Neuronal stem cell (in vitro differentiated cells): ENCODE measurements at regions not wholly inside any gene's neighbourhood (a gene's known extent, or its start where the extent isn't known, plus 50 kb on each side); places are given as distances from the start of the nearest gene placed in this dataset.

Experiments used
- DNase-seq: peaks from one replicate; pipeline ENCODE4 v3.0.0-alpha.2; 2013; ENCODE audit warnings: low spot score
- H2AFZ ChIP-seq: one replicate; pipeline ENCODE4 v1.6.1; 2013; ENCODE audit warnings: mild to moderate bottlenecking, low read length, inconsistent platforms
- H2AK5ac ChIP-seq: 2 replicates; pipeline ENCODE4 v1.6.1; 2013; ENCODE audit warnings: low read depth, mild to moderate bottlenecking, inconsistent platforms, low read length, moderate library complexity, mixed read lengths
- H2BK120ac ChIP-seq: 2 replicates; pipeline ENCODE4 v1.6.1; 2013; ENCODE audit warnings: low read depth, mild to moderate bottlenecking, inconsistent platforms, low read length, moderate library complexity, mixed read lengths
- H2BK12ac ChIP-seq: one replicate; pipeline ENCODE4 v1.6.1; 2013; ENCODE audit warnings: low read length, inconsistent platforms
- H2BK15ac ChIP-seq: 2 replicates; pipeline ENCODE4 v1.6.1; 2013; ENCODE audit warnings: mild to moderate bottlenecking, low read length, inconsistent platforms, mixed read lengths
- H2BK5ac ChIP-seq: one replicate; pipeline ENCODE4 v1.6.1; 2013; ENCODE audit warnings: inconsistent platforms, mild to moderate bottlenecking, low read length, moderate library complexity
- H3K14ac ChIP-seq: one replicate; pipeline ENCODE4 v1.6.1; 2013; ENCODE audit warnings: low read length, inconsistent platforms
- H3K18ac ChIP-seq: 2 replicates; pipeline ENCODE4 v1.6.1; 2013; ENCODE audit warnings: low read length, inconsistent platforms
- H3K23ac ChIP-seq: 2 replicates; pipeline ENCODE4 v1.6.1; 2013; ENCODE audit warnings: low read depth, mild to moderate bottlenecking, mixed read lengths, low read length, inconsistent platforms; ENCODE audit not compliant: poor library complexity
- H3K27ac ChIP-seq: replicated peaks from 3 replicates; pipeline ENCODE4 v1.5.1; 2013; ENCODE audit warnings: low read length, inconsistent platforms
- H3K27me3 ChIP-seq, 3 experiments: 2 replicates each; pipeline ENCODE4 v1.6.1; 2013; ENCODE audit warnings: low read length in 3 of 3, mild to moderate bottlenecking in 2 of 3, inconsistent platforms in 1 of 3, low read depth in 1 of 3, mixed read lengths in 1 of 3, moderate library complexity in 1 of 3; ENCODE audit not compliant: control insufficient read depth in 3 of 3, insufficient read depth in 3 of 3
- H3K36me3 ChIP-seq, 2 donors: replicated peaks in 1 of 2; 2 replicates each; pipeline ENCODE4 v1.6.1; 2013; ENCODE audit warnings: low read length in 2 of 2; ENCODE audit not compliant: control insufficient read depth in 2 of 2, insufficient read depth in 2 of 2
- H3K4ac ChIP-seq: 2 replicates; pipeline ENCODE4 v1.6.1; 2013; ENCODE audit warnings: inconsistent platforms, mild to moderate bottlenecking, low read length, moderate library complexity
- H3K4me1 ChIP-seq, 2 donors: 1 replicate in 1 of 2; 2 replicates in 1 of 2; pipeline ENCODE4 v1.6.1; 2013; ENCODE audit warnings: low read length in 2 of 2, low read depth in 1 of 2; ENCODE audit not compliant: control insufficient read depth in 2 of 2, insufficient read depth in 1 of 2
- H3K4me2 ChIP-seq: one replicate; pipeline ENCODE4 v1.6.1; 2013; ENCODE audit warnings: mild to moderate bottlenecking, low read length, inconsistent platforms; ENCODE audit not compliant: insufficient read depth, poor library complexity, severe bottlenecking
- H3K4me3 ChIP-seq, 2 donors: 2 replicates each; pipeline ENCODE4 v1.5.1; 2013; ENCODE audit warnings: low read length in 2 of 2, mild to moderate bottlenecking in 2 of 2, inconsistent platforms in 1 of 2, moderate library complexity in 1 of 2
- H3K79me1 ChIP-seq: one replicate; pipeline ENCODE4 v1.6.1; 2013; ENCODE audit warnings: low read depth, mild to moderate bottlenecking, inconsistent platforms, low read length, moderate library complexity
- H3K9ac ChIP-seq: one replicate; pipeline ENCODE4 v1.6.1; 2013; ENCODE audit warnings: mild to moderate bottlenecking, low read depth, low read length, inconsistent platforms; ENCODE audit not compliant: poor library complexity
- H3K9me3 ChIP-seq, 2 donors: replicated peaks in 1 of 2; 2 replicates each; pipeline versions ENCODE3 to v1.6.1; 2013; ENCODE audit warnings: low read length in 2 of 2, mild to moderate bottlenecking in 2 of 2, inconsistent platforms in 1 of 2, low read depth in 1 of 2, mixed read lengths in 1 of 2, moderate library complexity in 1 of 2; ENCODE audit not compliant: control insufficient read depth in 2 of 2, insufficient read depth in 1 of 2
- H4K8ac ChIP-seq: one replicate; pipeline ENCODE4 v1.6.1; 2013; ENCODE audit warnings: low read depth, mild to moderate bottlenecking, inconsistent platforms, low read length, moderate library complexity
- H4K91ac ChIP-seq: one replicate; pipeline ENCODE4 v1.6.1; 2013; ENCODE audit warnings: low read length, low read depth, mild to moderate bottlenecking, inconsistent platforms; ENCODE audit not compliant: poor library complexity
- WGBS, 2 donors: extraction: QIAGEN DNeasy Blood & Tissue Kit; methylation state at CpG; one replicate each; pipeline ENCODE4 v1.1.7; 2013; ENCODE audit warnings: missing lambda C conversion rate in 2 of 2, mixed read lengths in 1 of 2; ENCODE audit not compliant: insufficient read length in 2 of 2, insufficient replicate concordance in 1 of 2; ENCODE audit errors: extremely low coverage in 2 of 2; 5-methylcytosine and 5-hydroxymethylcytosine counted together

DNA sequence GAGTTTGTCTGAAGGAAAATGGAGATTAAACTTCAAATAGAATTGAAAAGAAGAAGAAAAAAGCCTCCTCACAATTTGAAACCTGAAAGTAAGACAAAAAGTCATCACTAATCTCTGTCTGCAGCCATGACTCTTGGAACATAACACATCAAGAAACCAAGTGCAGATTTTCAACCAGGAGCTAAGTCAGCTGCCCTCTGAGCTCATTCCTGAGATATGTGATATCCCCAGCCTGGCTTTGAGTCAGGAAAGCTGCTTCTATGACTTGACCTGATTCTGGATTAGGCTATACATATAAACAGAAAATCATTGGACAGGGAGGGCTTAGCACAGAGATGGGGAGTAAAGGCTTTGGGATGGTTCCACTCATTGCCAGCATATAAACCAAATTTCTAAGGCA is 891.4 kb downstream of the TFAP2A start:
- no peak overlapping the region for H2BK5ac ChIP-seq
- no peak overlapping the region for H3K27ac ChIP-seq
- H3K27me3 ChIP-seq, result no peaks in the 10 kb centered on the region
- no peak overlapping the region for H3K14ac ChIP-seq
- H3K4me3 ChIP-seq, result no peak overlapping the region
- no peaks in the 10 kb centered on the region for H3K4me1 ChIP-seq
- H3K4ac ChIP-seq, result no peak overlapping the region
- no peak overlapping the region for H4K8ac ChIP-seq
- no peak overlapping the region for H4K91ac ChIP-seq
- no peak overlapping the region for H2BK15ac ChIP-seq
- no peak overlapping the region for H2BK120ac ChIP-seq
- H2AK5ac ChIP-seq, result no peak overlapping the region
- H3K4me2 ChIP-seq, result no peak overlapping the region
- no peak overlapping the region for H3K18ac ChIP-seq
- no peaks in the 10 kb centered on the region for H3K9me3 ChIP-seq
- no peak overlapping the region for H2BK12ac ChIP-seq
- H2AFZ ChIP-seq, result peak overlapping the region; percentile 10
- no peaks in the 10 kb centered on the region for H3K36me3 ChIP-seq
- no peaks in the 10 kb centered on the region for H3K79me1 ChIP-seq
- H3K9ac ChIP-seq, result no peak overlapping the region
- H3K23ac ChIP-seq, result no peak overlapping the region
- DNase-seq, result no peak

DNA sequence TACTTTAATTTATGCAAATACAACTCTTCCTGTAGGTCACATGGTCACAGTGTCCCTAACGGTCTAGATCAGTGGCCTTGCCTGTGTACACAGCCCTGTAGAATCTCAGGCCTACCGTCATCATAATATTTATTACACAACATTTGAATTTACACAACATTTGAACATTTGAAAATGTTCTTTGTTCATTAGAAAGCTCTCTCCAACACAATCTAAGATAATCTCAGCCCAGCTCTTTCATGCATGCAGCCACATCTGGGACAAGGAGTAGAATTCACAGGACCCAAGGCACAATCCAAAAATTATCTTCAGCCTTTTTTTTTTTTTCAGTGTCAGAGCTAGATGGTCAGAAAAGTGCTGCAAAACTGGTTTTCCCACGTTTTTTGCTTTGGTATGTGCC is 892.8 kb downstream of the TFAP2A start:
- no peak overlapping the region for H3K4me2 ChIP-seq
- H3K27me3 ChIP-seq, result no peaks in the 10 kb centered on the region
- no peak overlapping the region for H4K91ac ChIP-seq
- no peak overlapping the region for H4K8ac ChIP-seq
- no peak overlapping the region for H2BK15ac ChIP-seq
- no peak overlapping the region for H3K23ac ChIP-seq
- H3K14ac ChIP-seq, result no peak overlapping the region
- no CpG with 5 or more reads among the region's 3 CpGs for WGBS, 2 donors
- no peak overlapping the region for H3K9ac ChIP-seq
- H2BK120ac ChIP-seq, result no peak overlapping the region
- H2AK5ac ChIP-seq, result no peak overlapping the region
- H2BK5ac ChIP-seq, result no peak overlapping the region
- no peak overlapping the region for H2BK12ac ChIP-seq
- no peak for DNase-seq
- no peak overlapping the region for H3K4me3 ChIP-seq
- H3K36me3 ChIP-seq, result no peaks in the 10 kb centered on the region
- no peak overlapping the region for H3K18ac ChIP-seq
- no peak overlapping the region for H3K27ac ChIP-seq
- H3K79me1 ChIP-seq, result no peaks in the 10 kb centered on the region
- H3K9me3 ChIP-seq, result no peaks in the 10 kb centered on the region
- no peak overlapping the region for H2AFZ ChIP-seq
- H3K4me1 ChIP-seq, result no peaks in the 10 kb centered on the region
- H3K4ac ChIP-seq, result no peak overlapping the region

DNA sequence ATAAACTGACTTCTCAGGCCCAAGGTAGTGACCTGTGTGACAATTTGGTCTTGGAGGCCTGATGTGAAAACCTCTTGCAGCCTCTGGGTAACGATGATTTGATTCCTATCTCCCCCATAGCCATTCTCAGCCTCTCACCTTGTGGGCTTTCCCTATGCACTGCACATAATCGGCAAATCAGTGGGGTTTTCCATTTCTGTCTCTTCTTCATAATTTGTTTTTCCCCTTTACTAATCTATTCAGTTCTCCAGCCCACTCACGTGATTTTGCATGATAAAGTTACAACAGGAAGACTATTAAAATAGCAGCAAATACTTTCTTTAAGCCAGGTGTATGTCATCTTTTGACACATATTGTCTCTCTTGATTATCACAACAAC is 893.7 kb downstream of the TFAP2A start:
- DNase-seq, result no peak
- Histone ChIP-seq H3K4me3 (no peak overlapping the region), H2BK15ac (no peak overlapping the region), H3K14ac (no peak overlapping the region), H3K36me3 (no peaks in the 10 kb centered on the region), H3K79me1 (no peaks in the 10 kb centered on the region), H3K27ac (no peak overlapping the region), H4K91ac (no peak overlapping the region), H3K9ac (no peak overlapping the region), H4K8ac (no peak overlapping the region), H3K23ac (no peak overlapping the region), H3K9me3 (no peaks in the 10 kb centered on the region), H3K4me1 (peaks cover 3% of the 10 kb centered on the region in 2 donors), H2AK5ac (no peak overlapping the region), H2AFZ (no peak overlapping the region), H2BK12ac (no peak overlapping the region), H2BK120ac (no peak overlapping the region), H3K27me3 (no peaks in the 10 kb centered on the region), H2BK5ac (no peak overlapping the region), H3K18ac (no peak overlapping the region), H3K4ac (no peak overlapping the region), H3K4me2 (no peak overlapping the region)
- WGBS, 2 donors, result no CpG with 5 or more reads among the region's 3 CpGs

DNA sequence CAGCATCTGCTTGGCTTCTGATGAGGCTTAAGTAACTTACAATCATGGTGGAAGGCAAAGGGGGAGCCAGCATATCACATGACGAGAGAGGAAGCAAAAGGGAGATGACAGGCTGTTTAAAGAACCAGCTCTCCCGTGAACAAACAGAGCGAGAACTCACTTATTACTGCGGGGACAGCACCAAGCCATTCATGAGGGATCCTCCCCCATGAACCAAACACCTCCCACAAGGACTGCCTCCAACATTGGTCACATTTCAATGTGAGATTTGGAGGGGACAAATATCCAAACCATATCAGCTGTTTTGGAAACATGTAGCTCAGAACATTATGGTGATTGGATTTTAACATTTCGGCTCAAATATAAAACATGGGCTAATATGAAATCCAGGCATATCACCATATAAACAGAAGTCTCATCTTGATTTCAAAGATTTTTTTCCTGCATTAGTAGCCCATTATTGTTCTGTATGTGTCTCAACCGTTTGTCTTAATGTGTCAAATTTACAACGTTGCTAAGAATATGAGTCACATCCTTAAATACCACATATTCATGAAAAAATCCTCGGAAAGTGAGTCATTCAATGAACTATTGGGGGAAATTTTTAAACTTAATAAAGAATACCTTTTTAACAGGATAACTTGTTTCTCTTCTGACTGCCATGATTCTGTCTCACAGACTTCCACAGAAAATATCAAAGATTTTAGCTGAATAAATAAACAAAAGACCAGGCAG is 894.3 kb downstream of the TFAP2A start:
- Histone ChIP-seq H3K27me3 (no peaks in the 10 kb centered on the region), H3K4ac (no peak overlapping the region), H4K91ac (no peak overlapping the region), H2BK12ac (no peak overlapping the region), H3K23ac (no peak overlapping the region), H3K9me3 (no peaks in the 10 kb centered on the region), H3K9ac (no peak overlapping the region), H2BK15ac (no peak overlapping the region), H2AFZ (peak overlapping the region; percentile 58), H3K4me2 (no peak overlapping the region), H3K79me1 (no peaks in the 10 kb centered on the region), H3K14ac (no peak overlapping the region), H3K4me3 (no peak overlapping the region), H3K36me3 (no peaks in the 10 kb centered on the region), H3K27ac (no peak overlapping the region), H2AK5ac (no peak overlapping the region), H2BK5ac (no peak overlapping the region), H2BK120ac (no peak overlapping the region), H4K8ac (no peak overlapping the region), H3K4me1 (peaks cover 5 to 8% of the 10 kb centered on the region in 2 donors), H3K18ac (no peak overlapping the region)
- WGBS, 2 donors, result no CpG with 5 or more reads among the region's 8 CpGs
- DNase-seq, result no peak
